ENCODE measurements at regions not wholly inside any gene's neighbourhood (a gene's known extent, or its start where the extent isn't known, plus 50 kb on each side); places are given as distances from the start of the nearest gene placed in this dataset.

GRCh38 chr6:68546620-68547019 lies 88.5 kb upstream of the ADGRB3 start:
- TF ChIP-seq CTCF (IDR thresholded peaks at IDR 0.05; ENCODE audit: poor library complexity) (no peak), EZH2phosphoT487 (IDR thresholded peaks at IDR 0.05; ENCODE audit: low read depth, severe bottlenecking, unreplicated experiment) (no peak), EZH2 (IDR thresholded peaks at IDR 0.05; ENCODE audit: borderline replicate concordance) (no peak)

Data from hepatocyte (in vitro differentiated cells).